HL-60 (cell line): ENCODE measurements at regions not wholly inside any gene's neighbourhood (a gene's known extent, or its start where the extent isn't known, plus 50 kb on each side); places are given as distances from the start of the nearest gene placed in this dataset.

Experiments
- CTCF ChIP-seq: IDR thresholded peaks from one replicate; pipeline ENCODE4 v1.5.1; 2011; ENCODE audit warnings: low read length, control low read depth, inconsistent platforms; ENCODE audit not compliant: insufficient read depth
- REST ChIP-seq: IDR thresholded peaks from 2 replicates; pipeline ENCODE4 v1.6.1; 2012; ENCODE audit warnings: low read depth; ENCODE audit not compliant: insufficient replicate concordance

DNA sequence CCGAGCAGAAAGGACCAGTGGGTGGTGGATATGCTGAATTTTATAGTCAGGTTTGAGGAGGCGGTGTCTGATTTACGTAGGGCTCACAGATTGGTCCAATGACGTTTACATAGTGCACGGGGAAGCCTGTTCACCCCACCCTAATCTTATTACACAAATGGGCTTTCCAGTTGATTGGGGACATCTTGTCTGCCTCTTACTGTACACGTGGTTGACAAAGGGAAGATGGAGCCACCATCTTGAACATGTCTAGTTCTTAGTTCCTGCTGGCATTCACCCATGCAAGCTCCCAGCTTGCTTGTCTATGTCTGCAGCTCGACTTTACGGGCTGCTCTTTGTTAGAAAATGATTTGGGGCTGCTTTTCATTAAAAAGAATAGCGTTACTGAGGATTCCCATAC lies 332.0 kb upstream of the SLCO3A1 start:
- TF ChIP-seq CTCF: no peak
- TF ChIP-seq REST: no peak
